ENCODE measurements at regions not wholly inside any gene's neighbourhood (a gene's known extent, or its start where the extent isn't known, plus 50 kb on each side); places are given as distances from the start of the nearest gene placed in this dataset.

- TF ChIP-seq CTCF (IDR thresholded peaks at IDR 0.05; ENCODE audit: poor library complexity, severe bottlenecking) (no peak), POLR2AphosphoS5 (IDR thresholded peaks at IDR 0.05) (no peak), EP300 (conservative IDR thresholded peaks at IDR 0.05; ENCODE audit: poor library complexity, severe bottlenecking) (no peak), EZH2 (IDR thresholded peaks at IDR 0.05; ENCODE audit: borderline replicate concordance, insufficient read depth, low read length, poor library complexity, severe bottlenecking) (no peak)
Observed at GRCh38 chr12:24014240-24014639, 64.8 kb upstream of the SOX5 start.
